Activated B cell treated with CpG ODN at 0.5 μM for 24 hours (primary cell): ENCODE measurements at regions not wholly inside any gene's neighbourhood (a gene's known extent, or its start where the extent isn't known, plus 50 kb on each side); places are given as distances from the start of the nearest gene placed in this dataset.

ENCODE experiments used
- ATAC-seq: fragments of 200-7000 bp; cut with Tn5 transposase; one replicate; pipeline ENCODE4 v1.10.0; 2021; ENCODE audit warnings: low read depth, mild to moderate bottlenecking, moderate library complexity
- CTCF ChIA-PET: fragments of 350-600 bp; sonication (Branson Sonifier 250); formaldehyde crosslinking; loops from one replicate; lab custom pipeline; 2021; ENCODE audit warnings: antibody characterized with exemption; lab: Charles Lee
- POLR2A ChIA-PET: fragments of 350-600 bp; sonication (Branson Sonifier 250); formaldehyde crosslinking; loops from one replicate; lab custom pipeline; 2021; ENCODE audit warnings: antibody characterized with exemption; lab: Charles Lee
- DNase-seq: peaks from one replicate; pipeline ENCODE4 v3.0.0; 2022
- H3K27ac Mint-ChIP-seq: one replicate; pipeline ENCODE4 v1.8.0; 2020; ENCODE audit warnings: mixed read lengths
- H3K27me3 Mint-ChIP-seq: one replicate; pipeline ENCODE4 v1.8.0; 2021; ENCODE audit warnings: mixed read lengths
- H3K36me3 Mint-ChIP-seq: one replicate; pipeline ENCODE4 v1.8.0; 2021; ENCODE audit warnings: low read depth, mixed read lengths
- H3K4me1 Mint-ChIP-seq: one replicate; pipeline ENCODE4 v1.8.0; 2021; ENCODE audit warnings: mixed read lengths
- H3K4me3 Mint-ChIP-seq: one replicate; pipeline ENCODE4 v1.8.0; 2020; ENCODE audit warnings: mild to moderate bottlenecking, mixed read lengths
- H3K9me3 Mint-ChIP-seq: one replicate; pipeline ENCODE4 v1.8.0; 2020; ENCODE audit warnings: mixed read lengths
- CTCF ChIP-seq: fragments of 200-600 bp; IDR thresholded peaks from one replicate; pipeline ENCODE4 v1.8.0; 2022; ENCODE audit warnings: antibody characterized with exemption, mild to moderate bottlenecking
- intact Hi-C: fragments of 100-400 bp; cut with micrococcal nuclease; formaldehyde crosslinking; loops from one replicate; pipeline ENCODE4 v1.15.1; 2024

GRCh38 chr4:18343581-18343980, 322.0 kb upstream of the LCORL start:
- ChIA-PET CTCF (no interaction called here), POLR2A (no interaction called here)
- Mint-ChIP-seq H3K27me3 (peaks cover 1% of the 10 kb centered on the region), H3K27ac (no peak overlapping the region), H3K9me3 (peaks cover 2% of the 10 kb centered on the region), H3K4me3 (no peak overlapping the region), H3K4me1 (no peaks in the 10 kb centered on the region), H3K36me3 (no peaks in the 10 kb centered on the region)
- DNase-seq (no peak), ATAC-seq (no peak)
- intact Hi-C loops, result no loop called here
- TF ChIP-seq CTCF, result no peak

GRCh38 chr4:18342847-18343246, 321.3 kb upstream of the LCORL start:
- ATAC-seq (no peak), DNase-seq (no peak)
- intact Hi-C loops, result no loop called here
- TF ChIP-seq CTCF, result no peak
- Mint-ChIP-seq H3K4me3 (no peak overlapping the region), H3K36me3 (no peaks in the 10 kb centered on the region), H3K4me1 (no peaks in the 10 kb centered on the region), H3K9me3 (peaks cover 4% of the 10 kb centered on the region), H3K27ac (no peak overlapping the region), H3K27me3 (peaks cover 1% of the 10 kb centered on the region)
- POLR2A ChIA-PET, result no interaction called here
- CTCF ChIA-PET, result no interaction called here

- TF ChIP-seq CTCF, result no peak
- ChIA-PET CTCF (no interaction called here), POLR2A (no interaction called here)
- Mint-ChIP-seq H3K36me3 (no peaks in the 10 kb centered on the region), H3K9me3 (no peaks in the 10 kb centered on the region), H3K4me3 (no peak overlapping the region), H3K27ac (no peak overlapping the region), H3K27me3 (peaks cover 8% of the 10 kb centered on the region), H3K4me1 (no peaks in the 10 kb centered on the region)
- DNase-seq (no peak), ATAC-seq (no peak)
- intact Hi-C loops, result no loop called here
Measured at GRCh38 chr4:18321956-18322530, 300.5 kb upstream of the LCORL start.

- DNase-seq (no peak), ATAC-seq (no peak)
- Mint-ChIP-seq H3K27ac (no peak overlapping the region), H3K27me3 (peaks cover 8% of the 10 kb centered on the region), H3K4me3 (no peak overlapping the region), H3K4me1 (no peaks in the 10 kb centered on the region), H3K9me3 (no peaks in the 10 kb centered on the region), H3K36me3 (no peaks in the 10 kb centered on the region)
- no peak for TF ChIP-seq CTCF
- intact Hi-C loops, result no loop called here
- CTCF ChIA-PET, result no interaction called here
- POLR2A ChIA-PET, result no interaction called here
Measured at GRCh38 chr4:18319431-18319830, 297.9 kb upstream of the LCORL start.

DNA sequence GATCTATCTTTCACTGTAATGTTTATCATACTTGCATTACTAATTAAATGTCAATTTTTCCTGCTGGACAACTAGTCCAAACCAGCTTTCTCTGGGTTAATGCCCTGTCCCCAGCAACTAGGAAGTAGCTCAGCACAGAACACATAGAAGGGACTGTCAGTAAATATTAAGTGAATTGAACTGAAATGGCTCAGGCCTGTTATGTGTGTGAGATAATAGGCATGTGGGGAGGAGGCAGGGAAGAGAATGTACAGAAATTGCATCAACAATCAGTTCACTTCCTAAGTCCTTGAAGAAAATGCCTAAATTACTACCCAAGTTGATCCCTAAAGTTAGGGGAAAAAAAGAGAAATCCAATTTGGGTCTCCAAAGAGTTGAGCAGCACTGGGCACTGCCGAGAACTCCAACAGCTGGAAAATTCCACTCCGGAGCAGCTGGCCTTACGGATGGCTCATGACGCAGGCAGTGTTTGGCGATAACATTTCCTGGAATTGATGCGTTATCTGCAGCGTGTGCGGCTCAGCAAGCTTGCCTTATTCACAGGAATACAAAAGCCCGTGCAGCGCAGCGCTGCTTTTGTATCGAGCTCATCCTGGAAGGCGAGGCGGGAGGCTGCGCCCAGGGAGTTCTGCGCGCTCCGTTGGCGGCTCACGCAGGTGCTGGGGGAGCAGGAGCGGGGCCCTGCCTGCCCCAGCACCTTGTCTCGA, 297.3 kb upstream of the LCORL start:
- Mint-ChIP-seq H3K4me3 (no peak overlapping the region), H3K27ac (no peak overlapping the region), H3K9me3 (no peaks in the 10 kb centered on the region), H3K27me3 (peaks cover 8% of the 10 kb centered on the region), H3K36me3 (no peaks in the 10 kb centered on the region), H3K4me1 (no peaks in the 10 kb centered on the region)
- ATAC-seq, result no peak
- CTCF ChIA-PET, result no interaction called here
- POLR2A ChIA-PET, result no interaction called here
- intact Hi-C loops, result no loop called here
- DNase-seq, result no peak
- TF ChIP-seq CTCF, result no peak
